HCT116 (cell line): ENCODE measurements at regions not wholly inside any gene's neighbourhood (a gene's known extent, or its start where the extent isn't known, plus 50 kb on each side); places are given as distances from the start of the nearest gene placed in this dataset.

ENCODE experiments used
- ATAC-seq: fragments of 200-7000 bp; cut with Tn5 transposase; 2 replicates; pipeline ENCODE4 v1.9.1; 2020; ENCODE audit warnings: mild to moderate bottlenecking, moderate library complexity
- BruUV-seq: library from RNA; stranded (reverse); fragments of 400-500 nt; replicated peaks from 2 replicates; lab custom pipeline; 2021; lab: Mats Ljungman, UMichigan
- CTCF ChIA-PET: fragments of 300-600 bp; sonication (Branson Sonifier 250); formaldehyde crosslinking; loops from one replicate; lab custom pipeline; 2021; ENCODE audit warnings: antibody characterized with exemption; lab: Charles Lee
- POLR2A ChIA-PET: fragments of 300-600, 350-600 bp; sonication (Branson Sonifier 250); formaldehyde crosslinking; loops from one replicate; lab custom pipeline; 2021; ENCODE audit warnings: antibody characterized with exemption; lab: Charles Lee
- RAD21 ChIA-PET, 2 experiments: fragments of 300-600 bp; sonication (Branson Sonifier 250); formaldehyde crosslinking; loops; one replicate each; lab custom pipeline; 2023; ENCODE audit warnings: low total read pairs in 2 of 2; ENCODE audit not compliant: uncharacterized antibody in 2 of 2, unreplicated experiment in 2 of 2, low non-redundant PET in 1 of 2; lab: Charles Lee
- DNase-seq: peaks from one replicate; pipeline ENCODE4 v3.0.0-alpha.2; 2010; ENCODE audit warnings: low read depth, low spot score
- H2AFZ ChIP-seq: fragments of 200-600 bp; shearing (Covaris generic), sonication (generic); 2 replicates; pipeline ENCODE4 v1.6.1; 2017; ENCODE audit warnings: low read depth, mixed run types, mixed read lengths, antibody characterized with exemption, low read length; ENCODE audit not compliant: poor library complexity, severe bottlenecking
- H3K27ac ChIP-seq: 2 replicates; pipeline ENCODE4 v1.5.1; 2012; ENCODE audit warnings: low read depth, low read length
- H3K27me3 ChIP-seq: fragments of 200-600 bp; sonication (generic); 2 replicates; pipeline ENCODE4 v1.6.1; 2016; ENCODE audit warnings: mixed run types, low read length, mixed read lengths; ENCODE audit not compliant: insufficient read depth
- H3K36me3 ChIP-seq, 2 experiments: fragments of 200-500 bp in 1 of 2; fragments of 200-600 bp in 1 of 2; sonication (Bioruptor generic) in 1 of 2; sonication (generic) in 1 of 2; 2 replicates each; pipeline versions ENCODE4 v1.5.1 to v1.6.1; 2014 to 2016; ENCODE audit warnings: low read length in 2 of 2, inconsistent platforms in 1 of 2, mixed read lengths in 1 of 2, mixed run types in 1 of 2; ENCODE audit not compliant: insufficient read depth in 2 of 2, control insufficient read depth in 1 of 2
- H3K4me1 ChIP-seq, 2 experiments: fragments of 200-600 bp in 1 of 2; sonication (generic) in 1 of 2; 2 replicates each; pipeline versions ENCODE4 v1.5.1 to v1.6.1; 2012 to 2017; ENCODE audit warnings: low read length in 2 of 2, inconsistent platforms in 1 of 2, mild to moderate bottlenecking in 1 of 2, mixed read lengths in 1 of 2, mixed run types in 1 of 2, moderate library complexity in 1 of 2; ENCODE audit not compliant: insufficient read depth in 2 of 2, control insufficient read depth in 1 of 2
- H3K4me2 ChIP-seq: fragments of 200-600 bp; sonication (generic); 2 replicates; pipeline ENCODE4 v1.6.1; 2017; ENCODE audit warnings: mixed run types, low read length, mixed read lengths
- H3K4me3 ChIP-seq, 2 experiments: fragments of 200-600 bp in 1 of 2; sonication (generic) in 1 of 2; replicated peaks in 1 of 2; 2 replicates each; pipeline ENCODE4 v1.5.1; 2011 to 2016; ENCODE audit warnings: low read length in 2 of 2, control low read depth in 1 of 2, low read depth in 1 of 2, mild to moderate bottlenecking in 1 of 2, mixed read lengths in 1 of 2, mixed run types in 1 of 2
- H3K79me2 ChIP-seq: fragments of 200-600 bp; sonication (generic); 2 replicates; pipeline ENCODE4 v1.6.1; 2017; ENCODE audit warnings: mild to moderate bottlenecking, mixed run types, low read length, moderate library complexity, mixed read lengths; ENCODE audit not compliant: insufficient read depth
- H3K9ac ChIP-seq: fragments of 200-600 bp; sonication (generic); 2 replicates; pipeline ENCODE4 v1.6.1; 2016; ENCODE audit warnings: low read length, mixed read lengths
- H3K9me2 ChIP-seq: fragments of 200-600 bp; sonication (generic), shearing (Covaris generic); 2 replicates; pipeline ENCODE4 v1.6.1; 2017; ENCODE audit warnings: mixed run types, mild to moderate bottlenecking, moderate library complexity; ENCODE audit not compliant: insufficient read depth
- H3K9me3 ChIP-seq, 2 experiments: fragments of 200-500 bp in 1 of 2; fragments of 200-600 bp in 1 of 2; sonication (Bioruptor generic) in 1 of 2; sonication (generic) in 1 of 2; 2 replicates each; pipeline ENCODE4 v1.6.1; 2014 to 2017; ENCODE audit warnings: low read length in 2 of 2, mixed read lengths in 2 of 2, inconsistent platforms in 1 of 2, low read depth in 1 of 2, mild to moderate bottlenecking in 1 of 2, mixed run types in 1 of 2, moderate library complexity in 1 of 2; ENCODE audit not compliant: control insufficient read depth in 1 of 2, insufficient read depth in 1 of 2
- H4K20me1 ChIP-seq: fragments of 200-600 bp; sonication (generic), shearing (Covaris generic); 2 replicates; pipeline ENCODE4 v1.6.1; 2017; ENCODE audit warnings: mixed run types, mild to moderate bottlenecking, moderate library complexity; ENCODE audit not compliant: insufficient read depth
- ATF3 ChIP-seq: IDR thresholded peaks from 2 replicates; pipeline ENCODE4 v1.6.1; 2012
- CEBPB ChIP-seq: IDR thresholded peaks from 2 replicates; pipeline ENCODE4 v1.6.1; 2012; ENCODE audit warnings: low read depth
- EGR1 ChIP-seq: IDR thresholded peaks from 2 replicates; pipeline ENCODE4 v1.6.1; 2012; ENCODE audit warnings: low read depth
- EZH2 ChIP-seq: fragments of 200-600 bp; sonication (generic); IDR thresholded peaks from 2 replicates; pipeline ENCODE4 v1.6.1; 2017; ENCODE audit warnings: antibody characterized with exemption, mixed run types
- FOSL1 ChIP-seq: IDR thresholded peaks from 2 replicates; pipeline ENCODE4 v1.6.1; 2012; ENCODE audit warnings: low read depth
- MAX ChIP-seq: IDR thresholded peaks from 2 replicates; pipeline ENCODE4 v1.6.1; 2012
- POLR2A ChIP-seq: IDR thresholded peaks from 2 replicates; pipeline ENCODE4 v1.7.0; 2011; ENCODE audit warnings: borderline replicate concordance; ENCODE audit not compliant: insufficient read depth, insufficient read length; ENCODE audit errors: extremely low read depth
- POLR2AphosphoS5 ChIP-seq: IDR thresholded peaks from 2 replicates; pipeline ENCODE4 v1.6.1; 2011; ENCODE audit warnings: mild to moderate bottlenecking, low read depth, low read length, moderate library complexity
- SIN3A ChIP-seq: IDR thresholded peaks from 2 replicates; pipeline ENCODE4 v1.6.1; 2012; ENCODE audit warnings: low read depth
- SP1 ChIP-seq: IDR thresholded peaks from 2 replicates; pipeline ENCODE4 v1.6.1; 2012; ENCODE audit warnings: low read depth
- SRF ChIP-seq: IDR thresholded peaks from 2 replicates; pipeline ENCODE4 v1.6.1; 2012; ENCODE audit warnings: low read depth
- intact Hi-C: fragments of 100-400 bp; cut with micrococcal nuclease; formaldehyde crosslinking; loops from 2 replicates; pipeline ENCODE4 v1.10.0; 2022
- TF ChIP-seq, protein P1 (sequence below): IDR thresholded peaks from 2 replicates; pipeline ENCODE4 v1.6.1; 2012; ENCODE audit warnings: low read depth

GRCh38 chr12:17108877-17109541 is 503.0 kb upstream of the LMO3 start:
- no peak overlapping the region for H3K4me3 ChIP-seq
- TF ChIP-seq SIN3A (no peak), POLR2A (no peak), FOSL1 (no peak), EZH2 (no peak), CEBPB (no peak)
- no peaks in the 10 kb centered on the region for H4K20me1 ChIP-seq
- no peak overlapping the region for H3K9ac ChIP-seq
- H3K79me2 ChIP-seq: no peaks in the 10 kb centered on the region
- RAD21 ChIA-PET: no interaction called here
- no peaks in the 10 kb centered on the region for H3K27me3 ChIP-seq
- no TSS peak for BruUV-seq
- intact Hi-C loops: no loop called here
- no peak for ATAC-seq
- no peak overlapping the region for H2AFZ ChIP-seq
- H3K9me2 ChIP-seq: no peaks in the 10 kb centered on the region; the same call in 1 of the 2 replicates
- CTCF ChIA-PET: no interaction called here
- no peaks in the 10 kb centered on the region for H3K36me3 ChIP-seq
- H3K4me1 ChIP-seq: no peaks in the 10 kb centered on the region
- no peaks in the 10 kb centered on the region for H3K9me3 ChIP-seq
- POLR2A ChIA-PET: no interaction called here
- H3K4me2 ChIP-seq: no peak overlapping the region
- no peak for DNase-seq
- no peak overlapping the region for H3K27ac ChIP-seq

DNA sequence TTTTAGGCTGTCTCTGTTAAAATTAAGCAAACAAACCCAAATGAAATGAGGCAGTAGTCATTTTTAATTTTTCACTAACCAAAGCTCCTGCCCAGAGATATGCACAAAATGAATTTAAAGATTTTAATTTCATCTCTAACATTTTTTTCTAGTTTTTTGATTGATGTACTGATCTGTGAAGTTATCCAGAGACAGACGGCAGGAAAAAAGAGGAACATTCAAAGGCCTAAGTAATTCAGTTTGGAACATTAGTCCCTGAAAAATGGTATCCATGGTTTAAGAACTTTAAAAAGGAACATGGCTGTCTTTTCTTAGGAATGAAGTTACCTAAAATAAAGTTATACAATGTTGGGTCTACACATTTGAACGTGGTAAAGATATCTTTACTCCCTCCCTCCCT is 498.8 kb upstream of the LMO3 start:
- RAD21 ChIA-PET: no interaction called here

More for the DNA sequence above, 498.8 kb upstream of the LMO3 start:
- no peaks in the 10 kb centered on the region for H3K9me2 ChIP-seq
- POLR2A ChIA-PET: no interaction called here
- H2AFZ ChIP-seq: no peak overlapping the region
- no peaks in the 10 kb centered on the region for H3K36me3 ChIP-seq
- CTCF ChIA-PET: no interaction called here
- no peaks in the 10 kb centered on the region for H3K79me2 ChIP-seq
- BruUV-seq: no TSS peak
- H3K9ac ChIP-seq: no peak overlapping the region
- ATAC-seq: no peak
- no peak overlapping the region for H3K4me2 ChIP-seq
- H4K20me1 ChIP-seq: no peaks in the 10 kb centered on the region
- no peaks in the 10 kb centered on the region for H3K27me3 ChIP-seq
- intact Hi-C loops: no loop called here
- H3K27ac ChIP-seq: no peak overlapping the region
- no peaks in the 10 kb centered on the region for H3K9me3 ChIP-seq
- H3K4me1 ChIP-seq: no peaks in the 10 kb centered on the region
- TF ChIP-seq, protein P1, sequence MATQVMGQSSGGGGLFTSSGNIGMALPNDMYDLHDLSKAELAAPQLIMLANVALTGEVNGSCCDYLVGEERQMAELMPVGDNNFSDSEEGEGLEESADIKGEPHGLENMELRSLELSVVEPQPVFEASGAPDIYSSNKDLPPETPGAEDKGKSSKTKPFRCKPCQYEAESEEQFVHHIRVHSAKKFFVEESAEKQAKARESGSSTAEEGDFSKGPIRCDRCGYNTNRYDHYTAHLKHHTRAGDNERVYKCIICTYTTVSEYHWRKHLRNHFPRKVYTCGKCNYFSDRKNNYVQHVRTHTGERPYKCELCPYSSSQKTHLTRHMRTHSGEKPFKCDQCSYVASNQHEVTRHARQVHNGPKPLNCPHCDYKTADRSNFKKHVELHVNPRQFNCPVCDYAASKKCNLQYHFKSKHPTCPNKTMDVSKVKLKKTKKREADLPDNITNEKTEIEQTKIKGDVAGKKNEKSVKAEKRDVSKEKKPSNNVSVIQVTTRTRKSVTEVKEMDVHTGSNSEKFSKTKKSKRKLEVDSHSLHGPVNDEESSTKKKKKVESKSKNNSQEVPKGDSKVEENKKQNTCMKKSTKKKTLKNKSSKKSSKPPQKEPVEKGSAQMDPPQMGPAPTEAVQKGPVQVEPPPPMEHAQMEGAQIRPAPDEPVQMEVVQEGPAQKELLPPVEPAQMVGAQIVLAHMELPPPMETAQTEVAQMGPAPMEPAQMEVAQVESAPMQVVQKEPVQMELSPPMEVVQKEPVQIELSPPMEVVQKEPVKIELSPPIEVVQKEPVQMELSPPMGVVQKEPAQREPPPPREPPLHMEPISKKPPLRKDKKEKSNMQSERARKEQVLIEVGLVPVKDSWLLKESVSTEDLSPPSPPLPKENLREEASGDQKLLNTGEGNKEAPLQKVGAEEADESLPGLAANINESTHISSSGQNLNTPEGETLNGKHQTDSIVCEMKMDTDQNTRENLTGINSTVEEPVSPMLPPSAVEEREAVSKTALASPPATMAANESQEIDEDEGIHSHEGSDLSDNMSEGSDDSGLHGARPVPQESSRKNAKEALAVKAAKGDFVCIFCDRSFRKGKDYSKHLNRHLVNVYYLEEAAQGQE: no peak
- no peak for TF ChIP-seq SP1
- no peak for TF ChIP-seq POLR2A
- no peak for TF ChIP-seq POLR2AphosphoS5
- no peak for TF ChIP-seq FOSL1
- TF ChIP-seq CEBPB: no peak
- no peak for TF ChIP-seq EGR1
- TF ChIP-seq MAX: no peak
- TF ChIP-seq ATF3: no peak
- TF ChIP-seq EZH2: no peak
- TF ChIP-seq SRF: no peak
- no peak for DNase-seq
- H3K4me3 ChIP-seq: no peak overlapping the region
